ENCODE measurements at regions not wholly inside any gene's neighbourhood (a gene's known extent, or its start where the extent isn't known, plus 50 kb on each side); places are given as distances from the start of the nearest gene placed in this dataset.

DNA sequence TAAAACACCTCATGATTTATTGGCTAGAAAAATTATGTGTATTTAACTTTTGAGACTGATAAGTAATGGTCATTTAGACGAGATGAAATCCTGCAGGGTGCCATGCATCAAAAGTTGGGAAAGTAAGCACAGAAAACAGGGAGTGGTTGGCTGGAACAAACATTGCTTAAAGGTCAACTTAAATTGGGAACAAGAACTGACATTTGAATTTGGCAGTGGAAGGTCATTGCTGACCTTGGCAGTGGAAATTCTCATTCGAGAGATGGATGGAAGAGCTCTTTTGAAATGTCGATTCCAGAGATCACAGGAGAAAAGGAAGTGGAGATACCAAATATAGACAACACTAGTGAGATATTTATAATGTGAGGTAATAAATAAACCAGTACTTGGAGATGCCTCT lies 572.8 kb downstream of the TRAM1L1 start:
- Histone ChIP-seq H3K4me3 (no peak overlapping the region), H3K27ac (replicated peaks in 1 of 4) (no peak overlapping the region), H3K36me3 (no peaks in the 10 kb centered on the region), H3K9me3 (peaks cover 0 to under 1% (median 0%) of the 10 kb centered on the region in 4 donors), H3K27me3 (no peaks in the 10 kb centered on the region), H3K4me1 (no peaks in the 10 kb centered on the region)
- DNase-seq (ENCODE audit: extremely low spot score) = no peak
- intact Hi-C loops (cut with DNase I) = no loop called here
- TF ChIP-seq, protein P1, sequence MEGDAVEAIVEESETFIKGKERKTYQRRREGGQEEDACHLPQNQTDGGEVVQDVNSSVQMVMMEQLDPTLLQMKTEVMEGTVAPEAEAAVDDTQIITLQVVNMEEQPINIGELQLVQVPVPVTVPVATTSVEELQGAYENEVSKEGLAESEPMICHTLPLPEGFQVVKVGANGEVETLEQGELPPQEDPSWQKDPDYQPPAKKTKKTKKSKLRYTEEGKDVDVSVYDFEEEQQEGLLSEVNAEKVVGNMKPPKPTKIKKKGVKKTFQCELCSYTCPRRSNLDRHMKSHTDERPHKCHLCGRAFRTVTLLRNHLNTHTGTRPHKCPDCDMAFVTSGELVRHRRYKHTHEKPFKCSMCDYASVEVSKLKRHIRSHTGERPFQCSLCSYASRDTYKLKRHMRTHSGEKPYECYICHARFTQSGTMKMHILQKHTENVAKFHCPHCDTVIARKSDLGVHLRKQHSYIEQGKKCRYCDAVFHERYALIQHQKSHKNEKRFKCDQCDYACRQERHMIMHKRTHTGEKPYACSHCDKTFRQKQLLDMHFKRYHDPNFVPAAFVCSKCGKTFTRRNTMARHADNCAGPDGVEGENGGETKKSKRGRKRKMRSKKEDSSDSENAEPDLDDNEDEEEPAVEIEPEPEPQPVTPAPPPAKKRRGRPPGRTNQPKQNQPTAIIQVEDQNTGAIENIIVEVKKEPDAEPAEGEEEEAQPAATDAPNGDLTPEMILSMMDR (IDR thresholded peaks at IDR 0.05) = no peak
- no peak for TF ChIP-seq POLR2A (IDR thresholded peaks at IDR 0.05; ENCODE audit: low read depth)
- no peak for TF ChIP-seq POLR2AphosphoS5 (IDR thresholded peaks at IDR 0.05)
- no peak for TF ChIP-seq EP300 (IDR thresholded peaks at IDR 0.05)
- WGBS = 48% methylated on average over 3 of the region's 3 CpGs

DNA sequence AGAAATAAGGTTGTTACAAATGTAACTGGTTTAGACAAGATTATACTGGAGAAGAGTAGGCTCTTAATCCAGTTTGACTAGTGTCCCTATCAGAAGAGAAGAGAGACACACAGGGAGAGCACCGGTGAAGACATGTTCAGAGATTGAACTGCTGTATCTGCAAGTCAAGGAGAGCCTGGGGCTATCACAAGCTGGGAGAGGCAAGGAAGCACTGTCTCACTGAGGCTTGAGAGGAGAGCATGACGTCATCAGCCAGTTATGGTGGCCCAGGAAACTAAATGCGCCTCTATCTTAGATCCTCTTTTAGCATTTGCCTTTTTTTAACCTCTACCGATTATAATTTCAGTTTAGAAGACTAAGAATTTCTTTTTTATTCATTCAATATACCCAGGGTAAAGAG lies 583.4 kb downstream of the TRAM1L1 start:
- no peak for DNase-seq (ENCODE audit: extremely low spot score)
- Histone ChIP-seq H3K27ac (replicated peaks in 1 of 4) (no peak overlapping the region), H3K36me3 (no peaks in the 10 kb centered on the region), H3K4me1 (no peaks in the 10 kb centered on the region), H3K27me3 (no peaks in the 10 kb centered on the region), H3K4me3 (no peak overlapping the region), H3K9me3 (no peaks in the 10 kb centered on the region)
- WGBS = 83% methylated on average over 4 of the region's 4 CpGs
- intact Hi-C loops (cut with DNase I) = no loop called here
- no peak for TF ChIP-seq POLR2A (IDR thresholded peaks at IDR 0.05; ENCODE audit: low read depth)
- no peak for TF ChIP-seq POLR2AphosphoS5 (IDR thresholded peaks at IDR 0.05)
- TF ChIP-seq, protein P1 (IDR thresholded peaks at IDR 0.05) = no peak
- TF ChIP-seq EP300 (IDR thresholded peaks at IDR 0.05) = no peak

DNA sequence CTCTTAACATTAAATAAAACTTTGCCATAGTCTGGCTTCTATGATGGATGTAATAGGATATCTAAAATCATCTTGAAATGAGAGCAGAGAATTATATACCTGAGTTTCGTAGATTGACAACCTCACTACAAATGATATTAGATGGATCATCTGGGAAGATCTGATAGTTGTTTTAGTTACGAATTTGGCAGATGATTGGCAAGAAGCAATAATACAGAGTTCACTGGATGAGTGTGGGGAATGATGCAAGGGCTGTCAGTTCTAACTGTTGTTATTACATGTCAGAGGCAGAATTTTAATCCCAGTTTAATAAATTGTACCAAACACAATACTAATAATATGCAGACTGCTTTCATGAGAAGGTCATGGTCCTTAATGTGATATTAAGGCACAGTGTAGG lies 585.2 kb downstream of the TRAM1L1 start:
- Histone ChIP-seq H3K4me3 (no peak overlapping the region), H3K36me3 (no peaks in the 10 kb centered on the region), H3K27me3 (no peaks in the 10 kb centered on the region), H3K9me3 (no peaks in the 10 kb centered on the region), H3K4me1 (no peaks in the 10 kb centered on the region), H3K27ac (replicated peaks in 1 of 4) (no peak overlapping the region)
- intact Hi-C loops (cut with DNase I) = no loop called here
- 81% methylated on average over 2 of the region's 2 CpGs for WGBS
- DNase-seq (ENCODE audit: extremely low spot score) = no peak
- no peak for TF ChIP-seq POLR2A (IDR thresholded peaks at IDR 0.05; ENCODE audit: low read depth)
- no peak for TF ChIP-seq POLR2AphosphoS5 (IDR thresholded peaks at IDR 0.05)
- no peak for TF ChIP-seq EP300 (IDR thresholded peaks at IDR 0.05)
- TF ChIP-seq, protein P1 (IDR thresholded peaks at IDR 0.05) = no peak

DNA sequence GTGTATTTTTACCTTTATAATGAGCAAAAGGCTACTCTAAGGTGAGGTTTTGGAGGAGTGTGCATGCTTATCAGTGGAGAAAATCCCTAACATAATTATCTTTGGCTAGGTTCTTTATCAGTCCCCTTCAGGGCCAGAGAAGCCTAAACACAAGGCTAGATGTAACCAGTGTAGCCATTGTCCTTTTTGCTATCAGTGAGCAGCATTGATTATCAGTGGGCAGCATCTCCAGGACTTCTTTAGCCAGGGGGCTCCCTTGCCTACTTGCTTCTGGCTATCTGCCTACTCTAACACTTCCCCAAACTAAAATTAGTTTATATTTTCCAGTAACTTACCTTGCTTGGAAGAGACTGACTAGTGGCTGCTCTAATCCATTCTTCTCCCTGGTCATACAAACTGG lies 595.6 kb downstream of the TRAM1L1 start:
- Histone ChIP-seq H3K27ac (replicated peaks in 1 of 4) (no peak overlapping the region), H3K4me1 (no peaks in the 10 kb centered on the region), H3K36me3 (no peaks in the 10 kb centered on the region), H3K9me3 (no peaks in the 10 kb centered on the region), H3K4me3 (no peak overlapping the region), H3K27me3 (no peaks in the 10 kb centered on the region)
- DNase-seq (ENCODE audit: extremely low spot score) = no peak
- intact Hi-C loops (cut with DNase I) = no loop called here
- TF ChIP-seq, protein P1 (IDR thresholded peaks at IDR 0.05) = no peak
- TF ChIP-seq POLR2A (IDR thresholded peaks at IDR 0.05; ENCODE audit: low read depth) = no peak
- TF ChIP-seq EP300 (IDR thresholded peaks at IDR 0.05) = no peak
- TF ChIP-seq POLR2AphosphoS5 (IDR thresholded peaks at IDR 0.05) = no peak

DNA sequence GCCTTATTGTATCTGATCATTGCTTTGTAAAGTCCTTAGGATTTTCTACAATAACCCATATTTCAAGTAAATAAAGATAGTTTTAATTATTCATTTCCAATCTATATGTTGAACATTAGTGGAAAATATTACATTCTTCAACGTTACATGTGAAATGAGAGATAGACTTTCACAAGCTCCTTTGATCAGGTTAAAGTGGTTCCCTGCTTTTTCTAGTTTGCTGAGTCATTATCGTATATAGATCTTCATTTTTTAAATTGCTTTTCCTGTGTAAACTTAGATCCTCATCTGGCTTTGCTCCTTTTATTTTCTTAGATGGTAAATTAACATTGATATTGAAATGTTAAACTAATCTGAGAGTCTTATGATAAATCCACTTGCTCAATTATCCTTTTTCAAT lies 599.0 kb downstream of the TRAM1L1 start:
- TF ChIP-seq EP300 (IDR thresholded peaks at IDR 0.05) (no peak), POLR2A (IDR thresholded peaks at IDR 0.05; ENCODE audit: low read depth) (no peak), POLR2AphosphoS5 (IDR thresholded peaks at IDR 0.05) (no peak)
- TF ChIP-seq, protein P1 (IDR thresholded peaks at IDR 0.05) = no peak
- Histone ChIP-seq H3K4me1 (no peaks in the 10 kb centered on the region), H3K36me3 (no peaks in the 10 kb centered on the region), H3K9me3 (no peaks in the 10 kb centered on the region), H3K27ac (replicated peaks in 1 of 4) (no peak overlapping the region), H3K27me3 (no peaks in the 10 kb centered on the region), H3K4me3 (no peak overlapping the region)
- no peak for DNase-seq (ENCODE audit: extremely low spot score)
- intact Hi-C loops (cut with DNase I) = no loop called here
- 85% methylated on average over 2 of the region's 2 CpGs for WGBS

Data from esophagus muscularis mucosa (tissue), 4 donors.